NCI-H526 (cell line): ENCODE measurements at regions not wholly inside any gene's neighbourhood (a gene's known extent, or its start where the extent isn't known, plus 50 kb on each side); places are given as distances from the start of the nearest gene placed in this dataset.

Experiments used
- DNase-seq, 2 experiments: peaks; one replicate each; lab custom pipeline; 2025; lab: John Stamatoyannopoulos, UW

- no peak for DNase-seq
These were observed 225.4 kb downstream of the HLX start for GRCh38 chr1:221104596-221104995.

GRCh38 chr1:221105578-221105977 lies 226.3 kb downstream of the HLX start:
- no peak for DNase-seq

- no peak for DNase-seq
These were observed 227.4 kb downstream of the HLX start for GRCh38 chr1:221106616-221107015.

GRCh38 chr1:221109930-221110329 lies 230.7 kb downstream of the HLX start:
- no peak for DNase-seq

- DNase-seq: no peak
These were observed 237.9 kb downstream of the HLX start for GRCh38 chr1:221117133-221117532.

- no peak for DNase-seq
These were observed 238.3 kb downstream of the HLX start for GRCh38 chr1:221117548-221117951.

- DNase-seq: no peak
These were observed 239.1 kb downstream of the HLX start for GRCh38 chr1:221118176-221118937.

GRCh38 chr1:221118938-221119320 lies 239.7 kb downstream of the HLX start:
- no peak for DNase-seq

- no peak for DNase-seq
These were observed 243.3 kb downstream of the HLX start for GRCh38 chr1:221122501-221122900.

GRCh38 chr1:221125976-221126375 lies 246.7 kb downstream of the HLX start:
- DNase-seq: no peak

- DNase-seq: no peak
These were observed 258.4 kb downstream of the HLX start for GRCh38 chr1:221137666-221138065.

- no peak for DNase-seq
These were observed 259.3 kb downstream of the HLX start for GRCh38 chr1:221138516-221138915.

- DNase-seq: no peak
These were observed 260.7 kb downstream of the HLX start for GRCh38 chr1:221139991-221140390.

GRCh38 chr1:221141096-221141495 lies 261.9 kb downstream of the HLX start:
- no peak for DNase-seq

- DNase-seq: no peak
These were observed 262.5 kb downstream of the HLX start for GRCh38 chr1:221141606-221142285.

- DNase-seq: no peak
These were observed 269.4 kb downstream of the HLX start for GRCh38 chr1:221148660-221149059.

- DNase-seq: no peak
These were observed 269.9 kb downstream of the HLX start for GRCh38 chr1:221149111-221149510.

- DNase-seq: no peak
These were observed 270.4 kb downstream of the HLX start for GRCh38 chr1:221149555-221150075.

GRCh38 chr1:221150996-221151395 lies 271.8 kb downstream of the HLX start:
- DNase-seq: no peak

GRCh38 chr1:221154932-221155331 lies 275.7 kb downstream of the HLX start:
- no peak for DNase-seq

- peak; percentile 13 to 40 for DNase-seq
These were observed 278.0 kb downstream of the HLX start for GRCh38 chr1:221157026-221157761.

GRCh38 chr1:221159608-221160007 lies 280.4 kb downstream of the HLX start:
- DNase-seq: no peak

- no peak for DNase-seq
These were observed 282.4 kb downstream of the HLX start for GRCh38 chr1:221161571-221162041.
